Eye (tissue), 1 donor: ENCODE measurements at regions not wholly inside any gene's neighbourhood (a gene's known extent, or its start where the extent isn't known, plus 50 kb on each side); places are given as distances from the start of the nearest gene placed in this dataset.
"Not testable (repeated sequence)": the region's sequence is repeated elsewhere in the genome, so short reads cannot be mapped to it uniquely, and the experiment has no call there.

Experiments used
- DNase-seq: peaks from one replicate; pipeline ENCODE4 v3.0.0-alpha.2; 2015

DNA sequence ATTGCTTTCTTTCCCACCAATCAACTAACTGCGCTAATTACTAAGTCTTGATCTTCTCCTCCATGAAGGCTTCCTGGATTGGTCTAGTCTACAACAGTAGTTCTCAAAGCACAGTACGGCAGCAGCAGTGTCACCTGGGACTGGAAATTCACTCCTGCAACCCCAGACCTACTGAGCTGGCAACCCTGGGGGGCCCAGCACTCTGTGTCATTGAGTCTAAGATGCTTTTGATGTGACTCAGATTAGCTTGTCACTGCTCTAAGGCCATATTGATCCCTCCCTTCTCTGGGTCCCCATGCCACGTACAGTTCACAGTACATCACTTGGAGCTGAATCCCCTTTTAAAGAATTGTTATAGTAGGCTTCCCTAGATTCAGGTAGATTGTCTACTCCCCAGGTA is 65.7 kb upstream of the KMT2C start:
- DNase-seq, result no peak

- DNase-seq, result not testable (repeated sequence)
Measured at GRCh38 chr7:152499969-152500368, 64.2 kb upstream of the KMT2C start.

DNA sequence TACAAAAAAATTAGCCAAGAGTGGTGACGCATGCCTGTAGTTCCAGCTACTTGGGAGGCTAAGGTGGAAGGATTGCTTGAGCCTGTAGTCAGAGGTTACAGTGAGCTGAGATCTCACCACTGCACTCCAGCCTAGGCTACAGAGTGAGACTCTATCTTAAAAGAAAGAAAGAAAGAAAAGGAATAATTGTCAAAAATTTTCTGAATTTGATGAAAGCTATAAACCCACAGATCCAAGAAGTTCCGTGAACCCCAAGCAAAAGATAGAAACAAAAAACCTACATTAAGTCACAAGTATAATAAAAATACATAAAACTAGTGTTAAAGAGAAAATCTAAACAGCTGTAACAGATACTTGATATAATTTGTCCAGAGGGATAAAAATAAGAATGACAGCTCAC is 60.1 kb upstream of the KMT2C start:
- no peak for DNase-seq

- no peak for DNase-seq
Measured at GRCh38 chr7:152492952-152493351, 57.1 kb upstream of the KMT2C start.

DNA sequence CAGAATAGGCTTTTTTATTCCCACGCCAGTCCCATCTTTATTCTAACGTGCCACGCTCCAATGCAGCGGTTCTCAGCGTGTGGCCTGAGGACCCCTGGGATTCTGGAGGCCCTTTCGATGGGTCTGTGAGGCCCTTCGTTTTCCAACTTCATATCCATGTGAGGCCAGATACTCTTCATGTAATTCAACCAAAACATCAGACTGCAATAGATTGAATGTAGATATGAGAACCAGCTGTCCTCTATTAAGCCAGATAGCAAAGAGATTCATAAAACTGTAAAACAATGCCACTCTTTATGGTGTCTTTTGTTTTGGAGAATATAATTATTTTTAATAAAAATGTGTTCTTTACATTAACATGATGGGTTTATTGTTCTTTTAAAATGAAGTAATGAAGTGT is 53.2 kb upstream of the KMT2C start:
- DNase-seq, result peak; percentile 19

DNA sequence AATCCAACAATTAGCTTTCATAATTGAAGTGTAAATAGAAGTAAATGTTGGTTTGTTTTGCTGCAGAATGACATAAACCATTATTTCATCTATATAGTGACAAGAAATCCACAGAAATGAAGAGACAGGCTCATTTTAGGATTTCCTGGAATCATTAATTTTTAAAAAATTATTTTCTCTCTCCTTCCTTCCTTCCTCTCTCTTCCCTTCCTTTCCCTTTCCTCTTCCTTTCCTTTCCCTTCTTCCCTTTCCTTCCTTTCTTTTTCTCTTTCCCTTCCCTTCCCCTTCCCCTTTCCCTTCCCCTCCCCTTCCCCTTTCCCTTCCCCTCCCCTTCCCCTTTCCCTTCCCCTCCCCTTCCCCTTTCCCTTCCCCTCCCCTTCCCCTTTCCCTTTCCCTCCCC is 51.2 kb upstream of the KMT2C start:
- DNase-seq, result no peak

DNA sequence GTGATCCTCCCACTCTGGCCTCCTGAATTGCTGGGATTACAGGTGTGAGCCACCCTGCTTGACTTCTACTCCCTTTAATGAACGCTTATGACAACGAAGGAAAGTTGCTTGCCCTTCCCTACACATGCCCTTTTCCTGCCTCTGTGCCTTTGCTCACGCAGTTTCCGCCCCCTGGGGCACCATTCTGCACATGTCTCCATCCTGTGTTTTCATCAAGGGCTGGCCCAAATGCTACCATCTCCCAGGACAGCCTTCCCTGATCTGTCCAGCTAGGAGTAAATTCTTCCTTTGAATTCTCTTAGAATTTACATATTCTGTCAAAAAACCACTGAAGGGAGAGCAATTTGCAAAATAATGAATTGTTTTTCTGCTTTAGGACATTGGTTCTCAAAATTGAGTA is 50.0 kb upstream of the KMT2C start:
- DNase-seq, result no peak
